ENCODE measurements at regions not wholly inside any gene's neighbourhood (a gene's known extent, or its start where the extent isn't known, plus 50 kb on each side); places are given as distances from the start of the nearest gene placed in this dataset.
A peak's percentile ranks its signal among the peaks of the same experiment; 100 is the strongest.
"Not testable (repeated sequence)": the region's sequence is repeated elsewhere in the genome, so short reads cannot be mapped to it uniquely, and the experiment has no call there.

- DNase-seq (ENCODE audit: low spot score), result no peak
These were observed 58.8 kb downstream of the UQCRFS1 start for GRCh38 chr19:29154163-29154562.

DNA sequence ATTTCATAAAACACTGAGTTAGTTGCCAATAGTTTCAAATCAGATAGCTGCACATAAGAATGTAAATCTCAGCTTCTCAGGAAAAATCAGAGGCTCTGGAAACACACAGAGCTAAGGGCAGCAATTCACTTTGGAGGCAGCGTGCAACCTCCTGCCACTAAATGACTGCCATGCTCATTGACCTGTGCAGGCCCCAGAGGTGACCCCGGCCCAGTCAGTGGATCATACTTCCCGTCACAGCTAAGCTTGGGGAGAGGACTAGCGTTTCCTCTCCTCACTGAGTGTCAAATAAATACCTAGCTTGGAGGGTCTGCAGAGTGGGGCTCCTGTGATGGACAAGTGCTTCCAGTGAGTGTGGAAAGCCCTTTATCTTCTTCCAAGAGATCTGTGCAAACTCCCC lies 67.2 kb downstream of the UQCRFS1 start:
- no peak for DNase-seq (ENCODE audit: low spot score)

DNA sequence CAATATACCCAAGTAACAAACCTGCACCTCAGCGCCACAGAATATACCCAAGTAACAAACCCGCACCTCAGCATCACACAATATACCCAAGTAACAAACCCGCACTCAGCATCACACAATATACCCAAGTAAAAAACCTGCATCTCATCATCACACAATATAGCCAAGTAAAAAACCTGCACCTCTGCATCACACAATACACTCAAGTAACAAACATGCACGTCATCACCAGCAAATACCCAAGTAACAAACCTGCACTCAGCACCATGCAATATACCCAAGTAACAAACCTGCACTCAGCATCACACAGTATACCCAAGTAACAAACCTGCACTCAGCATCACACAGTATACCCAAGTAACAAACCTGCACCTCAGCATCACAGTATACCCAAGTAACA lies 69.8 kb downstream of the UQCRFS1 start:
- no peak for DNase-seq (ENCODE audit: low spot score)

DNA sequence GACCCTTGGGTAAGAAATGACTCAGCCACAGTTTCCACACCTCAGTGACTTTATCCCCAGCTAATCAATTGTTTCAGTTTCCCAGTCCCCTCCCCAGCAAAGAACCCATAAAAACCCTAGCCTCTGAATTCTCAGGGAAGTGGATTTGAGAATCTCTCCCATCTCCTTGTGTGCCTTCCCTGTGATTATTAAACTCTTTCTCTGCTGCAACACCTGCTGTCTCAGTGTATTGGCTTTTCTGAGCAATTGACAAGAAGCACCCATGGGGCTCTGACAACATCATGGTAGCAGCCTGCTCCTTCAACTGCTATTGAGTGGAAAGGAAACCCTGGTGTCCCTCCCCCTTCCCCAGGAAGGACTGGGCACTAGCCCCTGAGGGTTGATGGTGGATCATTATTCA lies 73.7 kb downstream of the UQCRFS1 start:
- no peak for DNase-seq (ENCODE audit: low spot score)

GRCh38 chr19:29138206-29138605 lies 74.7 kb downstream of the UQCRFS1 start:
- DNase-seq (ENCODE audit: low spot score), result not testable (repeated sequence)

GRCh38 chr19:29131456-29131855 lies 81.5 kb downstream of the UQCRFS1 start:
- no peak for DNase-seq (ENCODE audit: low spot score)

DNA sequence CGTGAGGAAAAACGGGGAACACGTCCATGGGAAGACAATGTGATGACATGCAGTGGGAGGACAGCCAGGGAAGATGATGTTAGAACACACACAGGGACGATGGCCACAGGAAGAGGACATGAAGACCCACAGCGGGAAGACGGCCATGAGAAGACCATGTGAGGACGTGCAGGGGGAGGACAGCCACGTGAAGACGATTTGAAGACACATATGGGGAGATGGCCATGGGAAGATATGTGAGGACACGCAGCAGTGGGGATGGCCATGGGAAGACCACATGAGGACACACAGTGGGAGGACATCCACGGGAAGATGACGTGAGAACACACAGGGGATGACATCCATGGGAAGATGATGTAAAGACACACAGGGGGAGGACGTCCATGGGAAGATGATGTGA lies 83.8 kb downstream of the UQCRFS1 start:
- no peak for DNase-seq (ENCODE audit: low spot score)

GRCh38 chr19:29128203-29128602 lies 84.7 kb downstream of the UQCRFS1 start:
- DNase-seq (ENCODE audit: low spot score), result no peak

DNA sequence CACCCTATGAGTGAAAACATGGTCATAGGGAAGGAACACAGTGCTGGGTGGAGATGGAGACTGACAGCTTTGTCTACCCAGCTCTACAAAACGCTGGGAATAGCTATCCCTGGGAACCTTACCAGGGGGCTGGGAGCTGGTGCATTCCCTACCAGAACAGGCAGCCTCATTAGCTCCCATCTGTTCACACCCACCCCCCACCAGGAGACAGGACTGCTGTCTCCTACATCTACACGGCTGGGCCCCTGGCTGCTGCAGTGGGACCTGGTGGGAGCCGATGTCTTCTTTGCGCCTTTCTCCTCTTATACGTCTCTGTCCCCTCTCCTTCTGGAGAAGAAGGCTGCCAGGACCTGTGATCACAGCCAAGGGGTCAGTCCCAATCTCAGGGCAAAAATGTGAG lies 90.8 kb downstream of the UQCRFS1 start:
- no peak for DNase-seq (ENCODE audit: low spot score)

- no peak for DNase-seq (ENCODE audit: low spot score)
These were observed 91.3 kb downstream of the UQCRFS1 start for GRCh38 chr19:29121684-29122083.

DNA sequence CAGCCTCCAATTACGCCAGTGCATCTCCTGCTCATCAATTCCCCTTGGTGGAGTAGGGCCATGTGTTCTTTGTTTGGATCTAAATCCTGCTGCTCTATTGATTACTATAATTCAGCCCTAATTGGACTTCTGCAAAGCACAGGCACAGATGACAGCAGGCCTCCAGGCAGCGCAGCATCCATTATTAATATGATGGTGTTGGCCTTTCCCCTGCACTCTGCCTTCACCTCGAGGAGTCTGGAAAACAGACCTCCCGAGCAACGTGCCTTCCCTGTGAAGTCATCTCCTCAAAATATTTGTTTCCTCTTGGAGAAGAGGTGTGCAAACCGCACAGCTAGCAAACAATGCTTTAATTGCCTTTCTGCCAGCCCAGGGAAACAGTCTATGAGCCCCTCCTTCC lies 92.5 kb downstream of the UQCRFS1 start:
- no peak for DNase-seq (ENCODE audit: low spot score)

DNA sequence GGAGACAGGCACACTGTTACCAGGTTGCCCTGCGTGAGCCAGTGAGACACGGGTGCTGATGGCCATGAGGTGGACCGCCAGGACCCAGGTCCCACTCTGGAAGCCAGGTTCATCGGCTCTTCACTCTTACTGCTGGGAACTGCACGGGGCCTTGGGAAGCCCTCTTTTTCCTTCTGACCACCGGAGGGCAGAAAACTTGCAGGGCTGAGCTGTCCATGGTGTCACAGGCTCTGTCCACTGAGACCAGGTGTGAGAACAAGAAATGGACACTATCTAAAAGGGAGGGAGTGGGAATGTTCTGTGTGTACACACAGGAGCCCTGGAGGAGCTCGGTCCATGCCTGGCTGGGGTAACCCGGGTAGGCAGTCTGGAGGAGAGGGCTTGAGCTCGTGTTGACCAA lies 93.4 kb downstream of the UQCRFS1 start:
- no peak for DNase-seq (ENCODE audit: low spot score)

GRCh38 chr19:29118389-29118788 lies 94.6 kb downstream of the UQCRFS1 start:
- no peak for DNase-seq (ENCODE audit: low spot score)

DNA sequence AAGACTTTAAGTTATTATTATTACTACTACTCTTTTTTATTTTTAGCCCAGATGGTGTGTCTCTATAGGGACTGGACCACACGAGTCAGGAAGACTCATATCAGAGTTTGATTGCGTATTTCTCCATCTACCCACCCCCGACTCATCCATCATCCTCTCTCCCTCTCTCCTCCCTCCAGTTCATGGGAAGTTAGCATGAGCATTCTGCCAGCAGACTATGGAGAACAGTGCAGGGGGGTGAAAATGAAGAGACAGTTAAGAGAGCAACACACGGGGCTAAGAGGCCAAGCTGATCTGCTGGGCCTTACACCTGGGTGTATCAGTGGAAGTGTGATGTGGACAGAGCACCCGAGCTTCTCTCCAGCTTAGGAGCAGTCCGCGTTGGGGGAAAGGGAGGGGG lies 95.0 kb downstream of the UQCRFS1 start:
- DNase-seq (ENCODE audit: low spot score), result no peak

DNA sequence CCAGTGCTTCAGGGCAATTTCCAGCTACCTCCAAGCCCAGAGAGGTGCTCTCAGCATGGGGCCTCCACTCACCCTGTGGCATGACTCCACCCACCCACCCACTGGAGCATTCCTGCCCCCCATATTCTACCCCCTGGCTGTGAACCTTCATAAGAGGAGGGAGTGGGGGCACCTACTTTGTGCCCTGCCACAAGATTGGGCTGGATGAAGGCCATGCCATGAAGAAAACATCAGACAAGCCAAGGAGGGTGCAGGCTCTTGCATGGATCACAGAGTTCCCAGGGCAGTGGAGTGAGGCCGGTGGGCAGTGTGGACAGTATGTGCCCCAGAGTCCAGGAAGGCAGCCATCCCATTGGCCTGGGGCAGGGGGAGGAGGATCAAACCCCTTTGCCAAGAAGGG lies 97.8 kb downstream of the UQCRFS1 start:
- no peak for DNase-seq (ENCODE audit: low spot score)

- DNase-seq (ENCODE audit: low spot score), result no peak
These were observed 99.1 kb downstream of the UQCRFS1 start for GRCh38 chr19:29113838-29114237.

GRCh38 chr19:29111576-29111975 lies 101.4 kb downstream of the UQCRFS1 start:
- DNase-seq (ENCODE audit: low spot score), result no peak

DNA sequence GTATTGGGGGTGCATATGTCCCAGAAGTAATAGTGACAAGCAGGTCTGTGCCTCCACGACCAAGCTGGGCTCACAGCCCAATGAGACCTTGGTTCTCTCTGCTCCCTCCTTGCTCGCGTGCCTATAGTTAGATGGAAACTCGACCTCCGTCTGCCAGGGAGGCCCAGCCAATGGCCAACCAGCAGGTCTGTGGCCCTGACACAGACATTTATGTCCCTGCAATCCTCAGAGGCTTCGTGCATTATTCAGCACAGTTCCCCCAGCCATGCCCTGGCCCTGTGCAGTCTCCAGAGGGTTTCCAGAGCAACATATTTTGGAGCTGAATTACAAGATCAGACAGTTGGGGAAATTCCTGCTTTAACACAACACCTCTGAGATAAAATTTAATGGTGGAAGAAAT lies 105.1 kb downstream of the UQCRFS1 start:
- no peak for DNase-seq (ENCODE audit: low spot score)

DNA sequence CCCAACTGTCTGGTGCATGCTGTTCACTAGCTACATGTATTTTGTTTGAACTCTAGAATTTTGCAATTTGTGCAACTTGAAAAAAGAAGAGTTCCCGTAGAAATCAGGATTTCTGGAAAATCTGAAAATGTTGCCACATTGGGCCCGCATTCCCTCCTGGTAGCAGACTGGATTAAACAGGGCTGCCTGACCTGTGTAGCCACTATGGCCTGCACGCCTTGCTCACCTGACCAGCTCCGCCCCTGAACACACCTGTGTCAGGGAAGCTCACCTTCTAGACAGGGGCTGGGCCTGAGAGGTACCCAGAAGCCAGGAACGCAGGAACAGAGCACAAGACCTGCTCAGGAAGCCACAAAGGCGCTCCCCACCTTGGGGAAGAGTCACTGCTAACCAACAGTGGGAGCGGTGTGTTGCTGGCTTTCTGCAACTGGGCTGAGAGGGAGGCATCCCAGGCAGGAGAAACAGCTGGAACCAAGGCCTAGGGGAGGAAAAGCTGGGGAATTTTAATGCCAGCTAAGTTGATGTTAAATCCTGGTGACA lies 106.5 kb downstream of the UQCRFS1 start:
- DNase-seq (ENCODE audit: low spot score), result no peak

GRCh38 chr19:29105629-29106292 lies 107.2 kb downstream of the UQCRFS1 start:
- no peak for DNase-seq (ENCODE audit: low spot score)

DNA sequence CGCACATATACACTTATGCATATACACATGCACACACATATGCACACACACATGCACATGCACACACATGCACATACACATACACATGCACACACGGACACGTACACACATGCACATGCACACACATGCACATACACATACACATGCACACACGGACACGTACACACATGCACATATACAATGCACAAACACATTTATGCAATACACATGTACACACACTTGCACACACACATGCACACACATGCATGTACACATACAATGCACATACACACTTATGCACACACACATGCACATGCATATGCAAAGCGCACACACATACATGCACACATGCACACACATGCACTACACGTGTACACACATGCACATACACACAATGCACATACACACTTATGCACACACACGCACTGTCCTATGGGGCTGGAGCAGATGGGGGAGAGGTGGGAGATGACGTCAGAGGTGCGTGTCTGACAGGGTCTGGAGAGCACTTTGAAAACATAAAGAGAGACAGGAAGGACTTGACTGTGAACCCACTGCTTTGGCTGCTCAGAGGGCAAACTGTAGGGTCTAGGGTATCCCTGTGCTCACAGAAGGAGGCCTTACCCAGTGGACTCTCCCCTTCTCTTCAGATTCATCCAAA lies 108.2 kb downstream of the UQCRFS1 start:
- no peak for DNase-seq (ENCODE audit: low spot score)

DNA sequence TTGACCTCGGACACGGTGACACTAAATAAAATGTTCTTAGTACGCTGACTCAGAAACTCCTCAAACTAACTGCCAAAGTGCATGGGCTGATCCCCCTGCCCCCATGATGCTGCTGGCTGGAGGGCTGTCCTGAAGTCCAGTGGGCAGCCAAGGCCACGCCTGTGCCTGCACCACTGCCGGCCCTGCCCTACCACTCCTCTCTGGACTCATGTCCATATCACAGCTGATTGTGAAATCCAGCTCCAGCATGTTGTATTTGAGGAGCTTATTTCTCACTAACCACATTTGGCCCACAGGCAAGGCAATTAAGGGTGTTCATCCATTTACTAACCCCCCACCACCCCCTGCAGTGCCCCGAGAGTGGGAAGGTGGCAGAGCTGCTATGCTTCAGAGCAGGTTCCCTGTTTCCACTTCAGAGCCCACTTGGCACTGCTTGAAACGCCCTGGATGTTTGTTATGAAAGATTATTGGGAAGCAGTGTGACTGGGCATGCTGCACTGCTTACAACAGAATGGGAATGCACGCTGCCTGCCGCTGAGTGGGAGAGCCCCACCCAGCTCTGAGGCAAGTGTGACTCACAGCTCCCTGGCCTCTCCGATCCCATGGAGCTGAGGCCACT lies 114.0 kb downstream of the UQCRFS1 start:
- DNase-seq (ENCODE audit: low spot score), result peak; percentile 44

GRCh38 chr19:29098091-29098490 lies 114.9 kb downstream of the UQCRFS1 start:
- no peak for DNase-seq (ENCODE audit: low spot score)
